Trophoblast cell (in vitro differentiated cells and primary cell): ENCODE measurements at regions not wholly inside any gene's neighbourhood (a gene's known extent, or its start where the extent isn't known, plus 50 kb on each side); places are given as distances from the start of the nearest gene placed in this dataset.
"Not testable (repeated sequence)": the region's sequence is repeated elsewhere in the genome, so short reads cannot be mapped to it uniquely, and the experiment has no call there.

Experiments used
- DNase-seq, 2 donors: peaks; one replicate each; pipeline ENCODE4 v3.0.0-alpha.2; 2016
- H2AFZ ChIP-seq: 2 replicates; pipeline ENCODE4 v1.6.1; 2013; ENCODE audit warnings: low read length, moderate library complexity, mild to moderate bottlenecking; ENCODE audit not compliant: insufficient read depth, poor library complexity
- H2AK5ac ChIP-seq: 2 replicates; pipeline ENCODE4 v1.6.1; 2013; ENCODE audit warnings: mild to moderate bottlenecking, low read length
- H2BK120ac ChIP-seq: 2 replicates; pipeline ENCODE4 v1.6.1; 2013; ENCODE audit warnings: low read length, mild to moderate bottlenecking, moderate library complexity; ENCODE audit not compliant: insufficient read depth, poor library complexity
- H2BK12ac ChIP-seq: 2 replicates; pipeline ENCODE4 v1.6.1; 2013; ENCODE audit warnings: mild to moderate bottlenecking, low read length, moderate library complexity
- H2BK5ac ChIP-seq: 2 replicates; pipeline ENCODE4 v1.6.1; 2013; ENCODE audit warnings: low read length, low read depth, moderate library complexity, mild to moderate bottlenecking; ENCODE audit not compliant: poor library complexity
- H3K14ac ChIP-seq: 2 replicates; pipeline ENCODE4 v1.6.1; 2013; ENCODE audit warnings: mild to moderate bottlenecking, low read length
- H3K18ac ChIP-seq: 2 replicates; pipeline ENCODE4 v1.6.1; 2013; ENCODE audit warnings: mild to moderate bottlenecking, low read length
- H3K23ac ChIP-seq: 2 replicates; pipeline ENCODE4 v1.6.1; 2013; ENCODE audit warnings: low read length
- H3K27ac ChIP-seq: 2 replicates; pipeline ENCODE4 v1.5.1; 2013; ENCODE audit warnings: low read depth, mild to moderate bottlenecking, inconsistent platforms, low read length, moderate library complexity
- H3K27me3 ChIP-seq: 2 replicates; pipeline ENCODE4 v1.6.1; 2013; ENCODE audit warnings: inconsistent platforms, mild to moderate bottlenecking, low read length, moderate library complexity; ENCODE audit not compliant: insufficient read depth
- H3K36me3 ChIP-seq, 2 experiments: 1 replicate in 1 of 2; 2 replicates in 1 of 2; pipeline ENCODE4 v1.6.1; 2013; ENCODE audit warnings: low read length in 2 of 2, mild to moderate bottlenecking in 2 of 2, moderate library complexity in 1 of 2; ENCODE audit not compliant: insufficient read depth in 2 of 2, control insufficient read depth in 1 of 2
- H3K4ac ChIP-seq: 2 replicates; pipeline ENCODE4 v1.6.1; 2013; ENCODE audit warnings: low read depth, mild to moderate bottlenecking, low read length, moderate library complexity
- H3K4me1 ChIP-seq, 2 experiments: 1 replicate in 1 of 2; 2 replicates in 1 of 2; pipeline ENCODE4 v1.6.1; 2013; ENCODE audit warnings: low read length in 2 of 2, mild to moderate bottlenecking in 2 of 2, moderate library complexity in 1 of 2; ENCODE audit not compliant: insufficient read depth in 2 of 2, control insufficient read depth in 1 of 2
- H3K4me2 ChIP-seq: 2 replicates; pipeline ENCODE4 v1.6.1; 2013; ENCODE audit warnings: inconsistent platforms, mild to moderate bottlenecking, low read length, moderate library complexity
- H3K4me3 ChIP-seq: 2 replicates; pipeline ENCODE4 v1.5.1; 2013; ENCODE audit warnings: mild to moderate bottlenecking, low read depth, low read length, inconsistent platforms
- H3K79me1 ChIP-seq: one replicate; pipeline ENCODE4 v1.6.1; 2013; ENCODE audit warnings: low read length
- H3K79me2 ChIP-seq: 2 replicates; pipeline ENCODE4 v1.6.1; 2013; ENCODE audit warnings: low read length, mild to moderate bottlenecking; ENCODE audit not compliant: control insufficient read depth, insufficient read depth, poor library complexity
- H3K9ac ChIP-seq: 2 replicates; pipeline ENCODE4 v1.6.1; 2013; ENCODE audit warnings: mild to moderate bottlenecking, low read length
- H3K9me3 ChIP-seq: 2 replicates; pipeline ENCODE4 v1.6.1; 2013; ENCODE audit warnings: low read depth, mild to moderate bottlenecking, control low read depth, inconsistent platforms, low read length; ENCODE audit not compliant: insufficient read depth
- H4K12ac ChIP-seq: 2 replicates; pipeline ENCODE4 v1.6.1; 2013; ENCODE audit warnings: low read depth, mild to moderate bottlenecking, low read length, moderate library complexity
- H4K8ac ChIP-seq: 2 replicates; pipeline ENCODE4 v1.6.1; 2013; ENCODE audit warnings: low read depth, mild to moderate bottlenecking, low read length, moderate library complexity
- H4K91ac ChIP-seq: one replicate; pipeline ENCODE4 v1.6.1; 2013; ENCODE audit warnings: low read depth, mild to moderate bottlenecking, low read length, moderate library complexity
- WGBS: extraction: QIAGEN DNeasy Blood & Tissue Kit; methylation state at CpG from one replicate; pipeline ENCODE4 v1.1.7; 2013; ENCODE audit warnings: missing lambda C conversion rate; ENCODE audit not compliant: insufficient read length, insufficient coverage; ENCODE audit errors: extremely low coverage; 5-methylcytosine and 5-hydroxymethylcytosine counted together

DNA sequence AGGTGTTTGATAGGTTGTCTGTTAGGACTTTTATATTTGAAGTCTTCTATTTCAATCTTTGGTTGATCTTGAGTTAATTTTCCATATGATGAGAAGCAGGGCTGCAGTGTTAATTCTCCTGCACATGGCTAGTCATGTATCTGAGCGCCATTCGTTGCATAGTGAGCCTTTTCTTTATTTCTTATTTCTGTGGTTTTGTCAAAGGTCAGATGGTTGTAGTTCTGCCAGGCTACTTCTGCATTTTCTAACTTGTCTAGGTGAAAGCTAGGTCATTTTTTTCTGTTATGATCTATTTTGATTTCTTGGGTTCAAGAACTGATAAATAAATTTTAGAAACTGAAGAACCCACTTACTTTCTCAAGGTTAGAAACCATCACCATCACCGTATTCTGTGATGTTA is 56.7 kb downstream of the CCDC74A start:
- no peak overlapping the region for H2BK12ac ChIP-seq
- no peaks in the 10 kb centered on the region for H3K4me1 ChIP-seq
- no peaks in the 10 kb centered on the region for H3K79me2 ChIP-seq
- H3K9me3 ChIP-seq, result no peaks in the 10 kb centered on the region
- H3K18ac ChIP-seq, result no peak overlapping the region
- no peak overlapping the region for H4K91ac ChIP-seq
- H3K36me3 ChIP-seq, result no peaks in the 10 kb centered on the region
- H2BK5ac ChIP-seq, result no peak overlapping the region
- H4K12ac ChIP-seq, result no peak overlapping the region
- H3K79me1 ChIP-seq, result no peaks in the 10 kb centered on the region
- H2AFZ ChIP-seq, result no peak overlapping the region
- H3K4ac ChIP-seq, result no peak overlapping the region
- H3K4me3 ChIP-seq, result no peak overlapping the region
- H3K27ac ChIP-seq, result no peak overlapping the region
- no peak overlapping the region for H3K14ac ChIP-seq
- no peak overlapping the region for H2AK5ac ChIP-seq
- no peak for DNase-seq
- H2BK120ac ChIP-seq, result no peak overlapping the region
- H3K9ac ChIP-seq, result no peak overlapping the region
- no peaks in the 10 kb centered on the region for H3K27me3 ChIP-seq
- no peak overlapping the region for H3K23ac ChIP-seq
- no peak overlapping the region for H3K4me2 ChIP-seq
- WGBS, result no CpG with 5 or more reads among the region's 3 CpGs
- no peak overlapping the region for H4K8ac ChIP-seq

GRCh38 chr2:131584940-131585339 is 57.3 kb downstream of the CCDC74A start:
- no peaks in the 10 kb centered on the region for H3K36me3 ChIP-seq
- H3K27me3 ChIP-seq, result no peaks in the 10 kb centered on the region
- no peak overlapping the region for H3K14ac ChIP-seq
- no peaks in the 10 kb centered on the region for H3K4me1 ChIP-seq
- H2BK12ac ChIP-seq, result no peak overlapping the region
- no peak overlapping the region for H4K12ac ChIP-seq
- H4K8ac ChIP-seq, result no peak overlapping the region
- no peaks in the 10 kb centered on the region for H3K9me3 ChIP-seq
- WGBS, result no CpG with 5 or more reads among the region's 4 CpGs
- H3K18ac ChIP-seq, result no peak overlapping the region
- no peak overlapping the region for H3K4me2 ChIP-seq
- no peak overlapping the region for H2AFZ ChIP-seq
- H2BK5ac ChIP-seq, result no peak overlapping the region
- no peak overlapping the region for H3K9ac ChIP-seq
- no peak overlapping the region for H3K4me3 ChIP-seq
- no peaks in the 10 kb centered on the region for H3K79me1 ChIP-seq
- no peak overlapping the region for H4K91ac ChIP-seq
- no peak for DNase-seq
- no peak overlapping the region for H2AK5ac ChIP-seq
- H3K79me2 ChIP-seq, result no peaks in the 10 kb centered on the region
- H3K4ac ChIP-seq, result no peak overlapping the region
- no peak overlapping the region for H3K23ac ChIP-seq
- H3K27ac ChIP-seq, result no peak overlapping the region
- H2BK120ac ChIP-seq, result no peak overlapping the region

DNA sequence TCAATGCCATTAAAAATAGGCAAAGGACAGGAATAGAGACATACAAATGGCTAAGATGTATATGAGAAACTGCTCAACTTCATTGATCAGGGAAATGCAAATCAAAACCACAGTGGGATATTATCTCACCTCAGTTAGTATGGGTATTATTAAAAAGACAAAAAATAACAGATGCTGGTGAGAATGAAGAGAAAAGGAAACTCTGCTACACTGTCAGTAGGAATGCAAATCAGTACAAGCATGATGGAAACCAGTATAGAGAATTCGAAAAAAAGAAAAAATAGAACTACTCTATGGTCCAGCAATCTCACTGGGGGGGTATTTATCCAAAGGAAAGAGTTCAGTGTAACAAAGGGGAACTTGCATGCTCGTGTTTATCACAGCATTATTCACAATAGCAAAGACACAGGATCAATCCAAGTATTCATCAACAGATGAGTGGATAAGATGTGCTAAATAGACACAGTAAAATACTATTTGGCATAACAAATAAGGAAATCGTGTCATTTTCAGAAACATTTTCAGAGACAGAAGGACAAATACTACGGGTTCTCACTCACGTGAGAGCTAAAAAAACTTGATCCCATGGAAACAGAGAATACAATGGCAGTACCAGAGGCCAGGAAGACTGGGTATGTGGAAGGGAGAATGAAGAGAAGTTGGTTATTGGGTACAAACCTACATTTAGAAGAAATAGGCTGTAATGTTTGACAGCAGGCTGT is 60.6 kb downstream of the CCDC74A start:
- Histone ChIP-seq H3K4me1 (no peaks in the 10 kb centered on the region), H3K9me3 (peaks cover 3% of the 10 kb centered on the region), H3K14ac (no peak overlapping the region), H3K18ac (no peak overlapping the region), H3K79me1 (no peaks in the 10 kb centered on the region), H2BK5ac (no peak overlapping the region), H2BK12ac (no peak overlapping the region), H4K12ac (no peak overlapping the region), H2AFZ (no peak overlapping the region), H3K27ac (no peak overlapping the region), H3K79me2 (no peaks in the 10 kb centered on the region), H3K27me3 (no peaks in the 10 kb centered on the region), H3K4ac (no peak overlapping the region), H3K23ac (no peak overlapping the region), H2AK5ac (no peak overlapping the region), H2BK120ac (no peak overlapping the region), H3K4me2 (no peak overlapping the region), H4K91ac (no peak overlapping the region), H3K4me3 (no peak overlapping the region), H3K36me3 (no peaks in the 10 kb centered on the region), H3K9ac (no peak overlapping the region), H4K8ac (no peak overlapping the region)
- DNase-seq, result no peak
- WGBS, result no CpG with 5 or more reads among the region's 5 CpGs

- no CpG with 5 or more reads among the region's 6 CpGs for WGBS
- not testable (repeated sequence) for H4K91ac ChIP-seq, H3K18ac ChIP-seq, H3K9me3 ChIP-seq, H3K27me3 ChIP-seq, H3K9ac ChIP-seq, DNase-seq, H3K14ac ChIP-seq, H2BK120ac ChIP-seq, H3K4ac ChIP-seq, H4K12ac ChIP-seq, H2BK5ac ChIP-seq, H2AFZ ChIP-seq, H3K4me1 ChIP-seq, H4K8ac ChIP-seq, H2BK12ac ChIP-seq, H3K79me1 ChIP-seq, H3K36me3 ChIP-seq, H2AK5ac ChIP-seq, H3K4me2 ChIP-seq, H3K23ac ChIP-seq, H3K27ac ChIP-seq, H3K79me2 ChIP-seq
- peak overlapping the region; percentile 21 for H3K4me3 ChIP-seq
Observed at GRCh38 chr2:131589126-131589525, 61.4 kb downstream of the CCDC74A start.
